ENCODE measurements at regions not wholly inside any gene's neighbourhood (a gene's known extent, or its start where the extent isn't known, plus 50 kb on each side); places are given as distances from the start of the nearest gene placed in this dataset.

DNA sequence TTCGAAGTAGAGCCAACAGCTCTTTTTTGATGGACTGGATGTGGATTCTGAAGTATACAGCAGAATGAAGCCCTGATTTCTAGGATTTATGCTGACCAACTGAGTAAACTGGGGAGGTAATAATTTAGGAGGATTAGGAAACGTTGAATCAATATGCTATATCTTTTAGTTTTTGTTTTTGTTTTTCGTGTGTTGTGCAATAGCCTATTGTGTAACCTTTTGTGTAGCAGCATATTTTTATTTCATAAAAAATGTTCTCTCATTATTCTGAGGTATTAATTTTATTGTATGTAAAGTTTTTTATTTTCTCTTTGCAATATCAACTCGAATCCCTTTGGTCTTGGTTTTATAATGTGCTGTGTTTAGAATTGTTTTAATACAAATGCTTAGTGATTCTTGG lies 902.3 kb downstream of the EFNA5 start:
- TF ChIP-seq, protein P1, sequence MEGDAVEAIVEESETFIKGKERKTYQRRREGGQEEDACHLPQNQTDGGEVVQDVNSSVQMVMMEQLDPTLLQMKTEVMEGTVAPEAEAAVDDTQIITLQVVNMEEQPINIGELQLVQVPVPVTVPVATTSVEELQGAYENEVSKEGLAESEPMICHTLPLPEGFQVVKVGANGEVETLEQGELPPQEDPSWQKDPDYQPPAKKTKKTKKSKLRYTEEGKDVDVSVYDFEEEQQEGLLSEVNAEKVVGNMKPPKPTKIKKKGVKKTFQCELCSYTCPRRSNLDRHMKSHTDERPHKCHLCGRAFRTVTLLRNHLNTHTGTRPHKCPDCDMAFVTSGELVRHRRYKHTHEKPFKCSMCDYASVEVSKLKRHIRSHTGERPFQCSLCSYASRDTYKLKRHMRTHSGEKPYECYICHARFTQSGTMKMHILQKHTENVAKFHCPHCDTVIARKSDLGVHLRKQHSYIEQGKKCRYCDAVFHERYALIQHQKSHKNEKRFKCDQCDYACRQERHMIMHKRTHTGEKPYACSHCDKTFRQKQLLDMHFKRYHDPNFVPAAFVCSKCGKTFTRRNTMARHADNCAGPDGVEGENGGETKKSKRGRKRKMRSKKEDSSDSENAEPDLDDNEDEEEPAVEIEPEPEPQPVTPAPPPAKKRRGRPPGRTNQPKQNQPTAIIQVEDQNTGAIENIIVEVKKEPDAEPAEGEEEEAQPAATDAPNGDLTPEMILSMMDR (conservative IDR thresholded peaks at IDR 0.05 in 1 of 2, IDR thresholded peaks at IDR 0.05 in 1 of 2; ENCODE audit: extremely low read depth in 1 of 2, insufficient read depth in 1 of 2, low read depth in 1 of 2, low read length in 2 of 2): no peak
- TF ChIP-seq EZH2 (IDR thresholded peaks at IDR 0.05; ENCODE audit: borderline replicate concordance, low read length): no peak

All from mammary epithelial cell (primary cell).